NCI-H128 (cell line): ENCODE measurements at regions not wholly inside any gene's neighbourhood (a gene's known extent, or its start where the extent isn't known, plus 50 kb on each side); places are given as distances from the start of the nearest gene placed in this dataset.
"Not testable (repeated sequence)": the region's sequence is repeated elsewhere in the genome, so short reads cannot be mapped to it uniquely, and the experiment has no call there.

Source experiments
- DNase-seq: peaks from one replicate; lab custom pipeline; 2025; ENCODE audit not compliant: unreplicated experiment; lab: John Stamatoyannopoulos, UW

GRCh38 chr14:71387753-71388152 is 480.5 kb downstream of the PCNX1 start:
- DNase-seq, result no peak

- no peak for DNase-seq
These were observed 481.1 kb downstream of the PCNX1 start for GRCh38 chr14:71388336-71388735.

DNA sequence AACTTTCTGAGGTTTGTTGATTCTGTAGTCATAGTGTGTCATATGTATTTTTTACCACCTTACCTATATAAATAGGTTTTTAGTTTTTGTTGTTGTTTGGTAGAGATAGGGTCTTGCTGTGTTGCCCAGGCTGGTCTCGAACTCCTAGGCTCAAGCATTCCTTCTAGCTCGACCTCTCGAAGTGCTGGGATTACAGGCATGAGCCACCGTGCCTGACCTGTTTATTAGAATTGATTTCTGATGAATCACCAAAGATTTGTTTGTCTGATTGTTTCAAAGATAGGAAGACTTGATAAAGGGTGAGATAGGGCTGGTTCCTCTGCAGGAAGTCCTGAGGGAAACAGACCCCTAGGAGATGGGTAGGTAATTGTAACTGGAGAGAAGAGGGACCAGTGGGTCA is 481.6 kb downstream of the PCNX1 start:
- DNase-seq, result no peak

DNA sequence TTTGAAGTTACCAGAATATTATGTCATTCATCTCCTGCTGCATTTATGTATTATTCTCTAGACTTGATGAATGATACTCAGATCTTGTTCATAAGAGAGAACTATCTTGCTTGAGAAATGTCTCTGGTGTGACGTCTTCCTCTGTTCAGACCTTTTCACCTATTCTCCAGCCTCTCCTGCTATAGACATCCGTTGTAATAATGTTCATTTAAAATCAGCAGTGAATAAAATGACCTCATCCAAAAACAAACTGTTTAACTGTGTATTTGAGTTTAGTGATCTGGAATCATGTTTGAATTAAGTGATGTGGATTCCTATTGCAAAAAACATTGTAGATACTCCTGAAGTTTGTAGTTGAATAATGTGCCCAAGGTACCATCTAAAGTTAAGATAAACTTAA is 487.1 kb downstream of the PCNX1 start:
- DNase-seq, result no peak

DNA sequence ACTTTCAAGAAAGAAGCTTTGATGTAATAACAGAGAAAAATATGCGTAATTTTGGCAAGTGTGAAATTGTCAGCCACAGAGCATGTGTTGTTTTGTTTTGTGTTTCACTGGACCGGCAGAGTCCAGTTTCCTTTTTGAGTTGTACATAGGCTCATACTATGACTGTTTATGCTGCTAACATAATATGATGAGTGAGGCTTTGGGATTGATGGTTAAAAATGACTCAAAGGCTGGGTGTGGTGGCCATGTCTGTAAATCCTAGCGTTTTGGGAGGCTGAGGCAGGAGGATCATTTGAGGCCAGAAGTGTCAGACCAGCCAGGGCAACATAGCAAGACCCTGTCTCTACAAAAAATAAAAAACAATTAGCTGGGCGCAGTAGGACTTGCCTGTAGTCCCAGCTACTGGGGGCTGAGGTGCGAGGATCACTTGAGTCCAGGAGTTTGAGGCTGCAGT is 487.9 kb downstream of the PCNX1 start:
- no peak for DNase-seq

GRCh38 chr14:71395636-71396035 is 488.4 kb downstream of the PCNX1 start:
- no peak for DNase-seq

DNA sequence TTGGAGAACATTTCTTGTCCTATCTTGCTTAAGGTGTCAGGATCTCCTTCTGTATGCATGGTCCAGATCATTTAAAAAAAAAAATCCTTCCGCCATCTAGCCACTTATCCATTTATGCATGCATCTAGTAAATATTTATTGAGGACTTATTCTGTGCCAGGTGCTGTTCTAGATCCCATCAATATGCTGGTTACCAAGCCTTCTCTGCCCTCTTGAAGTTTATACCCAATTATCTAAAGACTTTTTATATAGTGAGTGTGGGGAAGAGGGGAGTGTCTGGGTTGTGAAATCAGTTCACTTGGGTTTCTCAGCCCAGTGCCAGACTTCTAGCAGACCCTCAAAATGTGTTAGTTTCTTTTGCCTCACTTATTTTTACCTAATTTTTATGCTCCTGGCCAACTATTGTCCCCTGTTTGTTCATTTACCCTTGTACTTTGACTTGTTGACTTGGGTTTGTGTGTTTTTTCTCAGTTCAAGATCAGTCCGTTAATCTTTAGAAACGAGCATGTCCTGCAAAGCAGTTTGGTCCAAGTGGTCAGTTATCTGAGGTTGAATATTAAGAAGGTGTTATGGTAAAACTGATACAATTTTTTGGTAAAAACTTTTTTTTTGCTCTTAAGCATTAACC is 488.9 kb downstream of the PCNX1 start:
- DNase-seq, result no peak

DNA sequence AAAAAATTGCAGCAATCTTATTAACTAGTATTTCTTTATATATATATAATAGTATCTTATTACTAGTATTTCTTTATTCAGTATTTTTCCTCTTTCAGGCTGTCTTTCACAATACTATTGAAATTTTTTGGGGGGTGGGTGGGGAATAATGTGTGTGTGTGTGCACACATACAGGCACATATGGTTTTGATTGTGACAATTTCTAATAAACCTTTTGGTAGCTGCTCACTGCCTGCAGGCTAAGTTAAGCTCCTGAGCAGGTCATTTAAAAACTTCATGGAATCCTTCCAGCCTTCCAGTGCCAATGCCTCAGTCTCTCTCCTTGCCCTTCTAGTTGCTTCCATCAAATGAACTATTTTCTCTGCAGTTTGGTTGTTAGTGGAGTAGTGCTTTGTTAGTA is 490.1 kb downstream of the PCNX1 start:
- DNase-seq, result no peak

DNA sequence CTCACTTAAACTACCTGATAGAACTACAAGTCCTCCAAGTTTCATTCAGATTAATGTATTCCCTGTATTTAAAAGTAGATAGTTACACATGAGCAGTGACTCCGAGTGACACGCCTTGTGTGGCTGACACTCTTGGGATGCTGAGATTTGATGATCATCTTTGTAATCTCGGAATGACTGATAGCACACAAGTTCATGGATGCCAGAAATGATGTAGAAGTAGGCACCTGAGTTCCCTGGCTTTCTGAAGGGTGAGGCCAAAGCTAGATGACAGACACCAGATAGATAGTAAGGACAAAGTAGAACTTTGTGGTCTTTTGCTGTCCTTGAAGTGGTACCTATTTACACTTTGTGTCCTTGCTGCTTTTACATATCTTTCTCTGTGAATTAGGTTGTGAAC is 491.2 kb downstream of the PCNX1 start:
- DNase-seq, result no peak

DNA sequence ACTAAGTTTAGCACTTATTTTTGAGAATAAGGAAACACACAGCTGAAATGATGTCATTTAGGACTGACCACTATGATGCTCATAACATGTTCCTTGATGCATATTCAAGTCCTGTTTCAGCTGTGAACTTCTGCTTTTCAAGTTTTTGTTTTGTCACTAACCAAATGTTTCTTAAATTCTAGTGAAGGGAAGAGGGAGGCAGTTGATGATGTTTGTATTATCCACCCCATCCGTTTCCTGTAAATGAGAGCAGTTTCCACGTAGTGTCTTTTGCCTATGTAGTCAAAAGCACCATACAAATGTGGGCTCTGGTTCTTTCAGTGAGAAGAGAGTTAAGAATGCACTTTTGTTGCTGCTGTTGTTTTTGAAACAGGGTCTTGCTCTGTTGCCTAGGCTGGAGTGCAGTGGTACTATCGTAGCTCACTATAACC is 491.8 kb downstream of the PCNX1 start:
- DNase-seq, result no peak

GRCh38 chr14:71400871-71401321 is 493.6 kb downstream of the PCNX1 start:
- no peak for DNase-seq

DNA sequence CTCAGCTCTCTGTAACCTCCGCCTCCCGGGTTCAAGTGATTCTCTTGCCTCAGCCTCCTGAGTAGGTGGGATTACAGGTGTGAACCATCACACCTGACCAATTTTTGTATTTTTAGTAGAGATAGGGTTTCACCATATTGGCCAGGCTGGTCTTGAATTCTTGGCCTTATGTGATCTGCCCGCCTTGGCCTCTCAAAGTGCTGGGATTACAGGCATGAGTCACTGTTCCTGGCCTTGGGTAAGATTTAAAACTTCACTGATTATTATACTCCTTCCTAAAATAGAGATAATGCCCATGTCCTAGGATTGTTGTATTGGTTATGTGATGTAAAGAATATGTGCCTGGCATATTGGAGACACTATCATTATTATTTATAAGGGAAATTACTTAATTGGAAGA is 495.2 kb downstream of the PCNX1 start:
- DNase-seq, result not testable (repeated sequence)

DNA sequence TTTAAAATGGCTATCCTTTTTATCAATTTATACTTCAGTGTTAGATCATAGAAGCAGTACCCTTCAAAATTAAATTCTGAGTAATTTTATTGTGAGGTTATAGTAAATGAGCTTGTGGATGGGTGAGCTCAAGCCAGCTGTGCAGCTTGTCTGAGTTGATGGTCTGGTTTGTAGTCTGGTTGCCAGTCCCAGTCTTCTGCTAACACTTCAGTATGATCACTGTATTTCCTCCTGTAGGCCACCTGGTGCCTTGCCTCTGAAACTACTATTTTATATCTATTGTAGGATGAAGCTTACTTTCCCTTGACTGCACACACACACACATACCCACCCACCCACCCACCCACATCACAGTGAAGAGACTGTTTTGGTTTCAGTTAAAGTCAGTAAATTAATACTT is 496.4 kb downstream of the PCNX1 start:
- DNase-seq, result no peak

DNA sequence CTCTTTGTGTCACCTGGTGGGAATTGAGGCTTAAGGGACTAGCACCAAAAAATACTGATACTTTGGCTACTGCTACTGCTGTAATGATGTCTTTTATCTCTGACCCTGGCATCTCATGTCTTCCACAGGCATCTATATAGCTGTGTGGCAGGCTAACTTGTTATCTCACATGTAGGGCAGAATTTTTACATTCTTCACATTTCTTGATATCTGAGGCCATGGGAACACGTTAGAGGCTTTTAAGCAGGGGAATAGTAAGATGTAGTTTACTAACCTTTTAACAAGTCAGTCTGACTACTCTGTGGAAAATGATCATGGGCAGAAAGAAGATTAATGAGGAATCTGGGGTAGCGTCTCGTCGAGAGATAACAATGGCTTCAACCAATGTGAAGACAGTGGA is 498.4 kb downstream of the PCNX1 start:
- no peak for DNase-seq

- no peak for DNase-seq
These were observed 501.2 kb downstream of the PCNX1 start for GRCh38 chr14:71408362-71409030.

GRCh38 chr14:71410578-71411284 is 503.5 kb downstream of the PCNX1 start:
- no peak for DNase-seq

- DNase-seq, result no peak
These were observed 504.0 kb downstream of the PCNX1 start for GRCh38 chr14:71411285-71411595.

DNA sequence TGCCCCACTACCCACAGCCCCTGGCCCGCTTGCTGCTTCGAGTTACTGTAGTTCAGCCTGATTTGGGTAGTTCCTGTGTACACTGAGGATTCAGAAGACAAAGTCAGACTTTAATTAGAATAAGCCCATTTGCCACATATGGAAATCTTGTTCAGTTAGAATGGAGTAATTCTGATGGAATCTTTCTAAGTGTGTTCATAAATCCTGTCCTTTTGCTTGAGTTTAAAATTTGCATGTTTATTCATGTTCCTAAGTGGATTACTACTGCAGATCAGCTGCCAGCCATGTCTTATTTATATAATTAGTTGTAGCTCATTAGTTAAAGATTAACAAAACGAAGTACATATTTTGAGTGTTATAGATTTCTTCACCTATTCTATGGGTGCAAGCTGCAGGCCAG is 504.5 kb downstream of the PCNX1 start:
- no peak for DNase-seq

GRCh38 chr14:71414631-71415403 is 507.6 kb downstream of the PCNX1 start:
- DNase-seq, result no peak

GRCh38 chr14:71415404-71415690 is 508.1 kb downstream of the PCNX1 start:
- no peak for DNase-seq

- no peak for DNase-seq
These were observed 509.1 kb downstream of the PCNX1 start for GRCh38 chr14:71416392-71416791.
